ENCODE measurements at regions not wholly inside any gene's neighbourhood (a gene's known extent, or its start where the extent isn't known, plus 50 kb on each side); places are given as distances from the start of the nearest gene placed in this dataset.
"Not testable (repeated sequence)": the region's sequence is repeated elsewhere in the genome, so short reads cannot be mapped to it uniquely, and the experiment has no call there.

- no peak for DNase-seq (ENCODE audit: low read depth in 2 of 2)
Measured at GRCh38 chr2:220552790-220553535, 925.5 kb downstream of the SLC4A3 start.

GRCh38 chr2:220555961-220556630 is 928.7 kb downstream of the SLC4A3 start:
- no peak for DNase-seq (ENCODE audit: low read depth in 2 of 2)

- DNase-seq (ENCODE audit: low read depth in 2 of 2): no peak
Measured at GRCh38 chr2:220556658-220557057, 929.2 kb downstream of the SLC4A3 start.

GRCh38 chr2:220560192-220560591 is 932.8 kb downstream of the SLC4A3 start:
- DNase-seq (ENCODE audit: low read depth in 2 of 2): no peak

- DNase-seq (ENCODE audit: low read depth in 2 of 2): no peak
Measured at GRCh38 chr2:220562375-220563140, 935.1 kb downstream of the SLC4A3 start.

GRCh38 chr2:220568296-220568695 is 940.9 kb downstream of the SLC4A3 start:
- no peak for DNase-seq (ENCODE audit: low read depth in 2 of 2)

GRCh38 chr2:220569112-220569897 is 941.9 kb downstream of the SLC4A3 start:
- DNase-seq (ENCODE audit: low read depth in 2 of 2): no peak

- DNase-seq (ENCODE audit: low read depth in 2 of 2): no peak
Measured at GRCh38 chr2:220572385-220572784, 945.0 kb downstream of the SLC4A3 start.

GRCh38 chr2:220574038-220574437 is 946.6 kb downstream of the SLC4A3 start:
- no peak for DNase-seq (ENCODE audit: low read depth in 2 of 2)

- DNase-seq (ENCODE audit: low read depth in 2 of 2): no peak
Measured at GRCh38 chr2:220575963-220576362, 948.5 kb downstream of the SLC4A3 start.

GRCh38 chr2:220579452-220579851 is 952.0 kb downstream of the SLC4A3 start:
- DNase-seq (ENCODE audit: low read depth in 2 of 2): no peak

- no peak for DNase-seq (ENCODE audit: low read depth in 2 of 2)
Measured at GRCh38 chr2:220580113-220580512, 952.7 kb downstream of the SLC4A3 start.

- DNase-seq (ENCODE audit: low read depth in 2 of 2): no peak
Measured at GRCh38 chr2:220583725-220584124, 956.3 kb downstream of the SLC4A3 start.

- no peak for DNase-seq (ENCODE audit: low read depth in 2 of 2)
Measured at GRCh38 chr2:220585241-220585640, 957.8 kb downstream of the SLC4A3 start.

- DNase-seq (ENCODE audit: low read depth in 2 of 2): no peak
Measured at GRCh38 chr2:220586980-220587530, 959.6 kb downstream of the SLC4A3 start.

GRCh38 chr2:220588148-220588547 is 960.7 kb downstream of the SLC4A3 start:
- no peak for DNase-seq (ENCODE audit: low read depth in 2 of 2)

- DNase-seq (ENCODE audit: low read depth in 2 of 2): no peak
Measured at GRCh38 chr2:220590476-220590875, 963.0 kb downstream of the SLC4A3 start.

GRCh38 chr2:220593526-220593925 is 966.1 kb downstream of the SLC4A3 start:
- no peak for DNase-seq (ENCODE audit: low read depth in 2 of 2)

- DNase-seq (ENCODE audit: low read depth in 2 of 2): no peak
Measured at GRCh38 chr2:220601674-220602073, 970.4 kb downstream of the EPHA4 start.

GRCh38 chr2:220613004-220613403 is 959.1 kb downstream of the EPHA4 start:
- not testable (repeated sequence) for DNase-seq (ENCODE audit: low read depth in 2 of 2)

- DNase-seq (ENCODE audit: low read depth in 2 of 2): no peak
Measured at GRCh38 chr2:220614064-220614463, 958.0 kb downstream of the EPHA4 start.
